ENCODE measurements at regions not wholly inside any gene's neighbourhood (a gene's known extent, or its start where the extent isn't known, plus 50 kb on each side); places are given as distances from the start of the nearest gene placed in this dataset.

GRCh38 chr5:121251954-121252353, 599.7 kb upstream of the FTMT start:
- ATAC-seq (no peak), DNase-seq (no peak)
- Histone ChIP-seq H3K4me3 (no peak overlapping the region), H3K4me1 (no peaks in the 10 kb centered on the region), H3K27me3 (no peaks in the 10 kb centered on the region), H3K27ac (no peak overlapping the region), H3K36me3 (no peaks in the 10 kb centered on the region), H3K9me3 (peaks cover 0 to 6% (median 0%) of the 10 kb centered on the region in 12 donors)
- 69 to 72% (median 70%) methylated on average over 5 of the region's 5 CpGs for WGBS, 4 donors
- TF ChIP-seq, protein P1, sequence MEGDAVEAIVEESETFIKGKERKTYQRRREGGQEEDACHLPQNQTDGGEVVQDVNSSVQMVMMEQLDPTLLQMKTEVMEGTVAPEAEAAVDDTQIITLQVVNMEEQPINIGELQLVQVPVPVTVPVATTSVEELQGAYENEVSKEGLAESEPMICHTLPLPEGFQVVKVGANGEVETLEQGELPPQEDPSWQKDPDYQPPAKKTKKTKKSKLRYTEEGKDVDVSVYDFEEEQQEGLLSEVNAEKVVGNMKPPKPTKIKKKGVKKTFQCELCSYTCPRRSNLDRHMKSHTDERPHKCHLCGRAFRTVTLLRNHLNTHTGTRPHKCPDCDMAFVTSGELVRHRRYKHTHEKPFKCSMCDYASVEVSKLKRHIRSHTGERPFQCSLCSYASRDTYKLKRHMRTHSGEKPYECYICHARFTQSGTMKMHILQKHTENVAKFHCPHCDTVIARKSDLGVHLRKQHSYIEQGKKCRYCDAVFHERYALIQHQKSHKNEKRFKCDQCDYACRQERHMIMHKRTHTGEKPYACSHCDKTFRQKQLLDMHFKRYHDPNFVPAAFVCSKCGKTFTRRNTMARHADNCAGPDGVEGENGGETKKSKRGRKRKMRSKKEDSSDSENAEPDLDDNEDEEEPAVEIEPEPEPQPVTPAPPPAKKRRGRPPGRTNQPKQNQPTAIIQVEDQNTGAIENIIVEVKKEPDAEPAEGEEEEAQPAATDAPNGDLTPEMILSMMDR (IDR thresholded peaks at IDR 0.05), result no peak
- no peak for TF ChIP-seq POLR2A (IDR thresholded peaks at IDR 0.05)
- intact Hi-C loops (cut with DNase I), result no loop called here

- H3K4me3 ChIP-seq, result no peak overlapping the region
- H3K27me3 ChIP-seq, result no peaks in the 10 kb centered on the region
- no peak for TF ChIP-seq POLR2A (IDR thresholded peaks at IDR 0.05)
- TF ChIP-seq, protein P1 (IDR thresholded peaks at IDR 0.05), result no peak
- H3K9me3 ChIP-seq, result peaks cover 0 to 7% (median 0%) of the 10 kb centered on the region in 12 donors
- no peaks in the 10 kb centered on the region for H3K36me3 ChIP-seq
- no peak overlapping the region for H3K27ac ChIP-seq
- DNase-seq, result no peak
- intact Hi-C loops (cut with DNase I), result no loop called here
- ATAC-seq, result no peak
- H3K4me1 ChIP-seq, result no peaks in the 10 kb centered on the region
Measured at GRCh38 chr5:121257621-121258020, 594.1 kb upstream of the FTMT start.

DNA sequence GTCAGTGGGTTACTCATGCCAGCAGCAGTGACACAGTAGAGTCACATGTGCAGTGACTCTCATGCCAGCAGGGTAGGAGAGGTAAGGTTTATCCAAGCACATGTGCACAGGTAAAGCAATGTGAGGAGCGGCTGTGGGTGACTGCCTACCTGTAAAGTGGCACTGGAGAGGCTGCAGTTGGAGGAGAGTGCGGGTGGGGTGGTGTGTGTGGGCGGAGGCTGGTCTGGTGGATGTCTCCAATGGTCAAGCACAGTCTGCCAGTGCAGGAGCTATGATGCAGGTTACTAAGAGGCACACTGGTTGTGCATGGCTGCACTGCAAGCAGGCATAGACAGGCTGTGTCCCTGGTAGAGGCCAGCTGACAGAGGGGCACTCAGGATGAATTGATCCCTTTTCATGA, 588.2 kb upstream of the FTMT start:
- DNase-seq (no peak), ATAC-seq (no peak)
- no peak for TF ChIP-seq POLR2A (IDR thresholded peaks at IDR 0.05)
- TF ChIP-seq, protein P1 (IDR thresholded peaks at IDR 0.05), result no peak
- Histone ChIP-seq H3K4me1 (no peaks in the 10 kb centered on the region), H3K4me3 (no peak overlapping the region), H3K36me3 (no peaks in the 10 kb centered on the region), H3K27ac (no peak overlapping the region), H3K9me3 (peaks cover 0 to 7% (median 0%) of the 10 kb centered on the region in 12 donors), H3K27me3 (no peaks in the 10 kb centered on the region)
- intact Hi-C loops (cut with DNase I), result no loop called here
- 81 to 93% (median 82%) methylated on average over 3 of the region's 3 CpGs for WGBS, 4 donors

GRCh38 chr5:121264605-121265004, 587.1 kb upstream of the FTMT start:
- Histone ChIP-seq H3K4me3 (no peak overlapping the region), H3K27ac (no peak overlapping the region), H3K9me3 (peaks cover 0 to under 1% (median 0%) of the 10 kb centered on the region in 12 donors), H3K27me3 (no peaks in the 10 kb centered on the region), H3K36me3 (no peaks in the 10 kb centered on the region), H3K4me1 (no peaks in the 10 kb centered on the region)
- no peak for ATAC-seq
- 64 to 72% (median 70%) methylated on average over 3 of the region's 3 CpGs for WGBS, 4 donors
- no peak for DNase-seq
- no peak for TF ChIP-seq POLR2A (IDR thresholded peaks at IDR 0.05)
- TF ChIP-seq, protein P1 (IDR thresholded peaks at IDR 0.05), result no peak
- intact Hi-C loops (cut with DNase I), result no loop called here

Data from heart left ventricle (tissue), 16 donors.